ENCODE measurements at regions not wholly inside any gene's neighbourhood (a gene's known extent, or its start where the extent isn't known, plus 50 kb on each side); places are given as distances from the start of the nearest gene placed in this dataset.

GRCh38 chr11:128330203-128330602 lies 257.2 kb downstream of the ETS1 start:
- DNase-seq (ENCODE audit: low read depth in 1 of 2, low spot score in 1 of 2), result no peak

GRCh38 chr11:128328955-128329551 lies 258.3 kb downstream of the ETS1 start:
- no peak for DNase-seq (ENCODE audit: low read depth in 1 of 2, low spot score in 1 of 2)

GRCh38 chr11:128327274-128327673 lies 260.1 kb downstream of the ETS1 start:
- DNase-seq (ENCODE audit: low read depth in 1 of 2, low spot score in 1 of 2), result no peak

GRCh38 chr11:128326791-128327190 lies 260.6 kb downstream of the ETS1 start:
- no peak for DNase-seq (ENCODE audit: low read depth in 1 of 2, low spot score in 1 of 2)

GRCh38 chr11:128324531-128325141 lies 262.7 kb downstream of the ETS1 start:
- DNase-seq (ENCODE audit: low read depth in 1 of 2, low spot score in 1 of 2), result peak; percentile 51 to 84

GRCh38 chr11:128324051-128324481 lies 263.3 kb downstream of the ETS1 start:
- DNase-seq (ENCODE audit: low read depth in 1 of 2, low spot score in 1 of 2), result no peak

- DNase-seq (ENCODE audit: low read depth in 1 of 2, low spot score in 1 of 2), result no peak
Observed at GRCh38 chr11:128323381-128323780, 264.0 kb downstream of the ETS1 start.

GRCh38 chr11:128318856-128319474 lies 268.4 kb downstream of the ETS1 start:
- DNase-seq (ENCODE audit: low read depth in 1 of 2, low spot score in 1 of 2), result peak in 1 of 2 donors; percentile 71

- no peak for DNase-seq (ENCODE audit: low read depth in 1 of 2, low spot score in 1 of 2)
Observed at GRCh38 chr11:128316541-128317227, 270.7 kb downstream of the ETS1 start.

- DNase-seq (ENCODE audit: low read depth in 1 of 2, low spot score in 1 of 2), result no peak
Observed at GRCh38 chr11:128315933-128316332, 271.4 kb downstream of the ETS1 start.

GRCh38 chr11:128313931-128314330 lies 273.4 kb downstream of the ETS1 start:
- no peak for DNase-seq (ENCODE audit: low read depth in 1 of 2, low spot score in 1 of 2)

- DNase-seq (ENCODE audit: low read depth in 1 of 2, low spot score in 1 of 2), result no peak
Observed at GRCh38 chr11:128311742-128312719, 275.3 kb downstream of the ETS1 start.

- no peak for DNase-seq (ENCODE audit: low read depth in 1 of 2, low spot score in 1 of 2)
Observed at GRCh38 chr11:128310676-128311445, 276.5 kb downstream of the ETS1 start.

- no peak for DNase-seq (ENCODE audit: low read depth in 1 of 2, low spot score in 1 of 2)
Observed at GRCh38 chr11:128310005-128310404, 277.4 kb downstream of the ETS1 start.

GRCh38 chr11:128308794-128309193 lies 278.6 kb downstream of the ETS1 start:
- no peak for DNase-seq (ENCODE audit: low read depth in 1 of 2, low spot score in 1 of 2)

GRCh38 chr11:128305588-128305987 lies 281.8 kb downstream of the ETS1 start:
- DNase-seq (ENCODE audit: low read depth in 1 of 2, low spot score in 1 of 2), result no peak

GRCh38 chr11:128304666-128305485 lies 282.5 kb downstream of the ETS1 start:
- no peak for DNase-seq (ENCODE audit: low read depth in 1 of 2, low spot score in 1 of 2)

- DNase-seq (ENCODE audit: low read depth in 1 of 2, low spot score in 1 of 2), result no peak
Observed at GRCh38 chr11:128304116-128304515, 283.2 kb downstream of the ETS1 start.

GRCh38 chr11:128303383-128303782 lies 284.0 kb downstream of the ETS1 start:
- DNase-seq (ENCODE audit: low read depth in 1 of 2, low spot score in 1 of 2), result no peak

Measured in activated CD4-positive, alpha-beta T cell treated with anti-CD3 and anti-CD28 coated beads, Interleukin-2, amount 50 U/mL, for 24 hours (primary cell).